ENCODE measurements at regions not wholly inside any gene's neighbourhood (a gene's known extent, or its start where the extent isn't known, plus 50 kb on each side); places are given as distances from the start of the nearest gene placed in this dataset.

DNA sequence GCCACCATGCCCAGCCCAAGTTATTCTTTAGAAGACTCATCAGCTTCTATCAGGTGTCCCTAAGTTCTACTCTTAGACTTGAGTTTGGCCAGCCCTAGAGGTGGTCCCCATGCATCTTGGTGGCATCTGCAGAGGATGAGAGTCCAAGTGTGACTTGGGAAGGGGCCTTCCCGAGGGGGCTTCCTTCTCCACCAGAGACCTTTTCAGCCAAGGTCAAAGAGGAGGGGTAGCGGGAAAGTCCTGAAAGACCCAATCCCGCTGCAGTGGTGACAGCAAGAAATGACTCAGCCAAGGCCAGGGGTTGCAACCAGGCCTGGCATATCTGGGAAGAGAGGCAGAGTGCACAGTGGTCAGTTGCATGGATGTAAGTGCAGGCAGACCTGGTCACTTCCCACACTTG is 61.7 kb upstream of the MGMT start:
- TF ChIP-seq, protein P1, sequence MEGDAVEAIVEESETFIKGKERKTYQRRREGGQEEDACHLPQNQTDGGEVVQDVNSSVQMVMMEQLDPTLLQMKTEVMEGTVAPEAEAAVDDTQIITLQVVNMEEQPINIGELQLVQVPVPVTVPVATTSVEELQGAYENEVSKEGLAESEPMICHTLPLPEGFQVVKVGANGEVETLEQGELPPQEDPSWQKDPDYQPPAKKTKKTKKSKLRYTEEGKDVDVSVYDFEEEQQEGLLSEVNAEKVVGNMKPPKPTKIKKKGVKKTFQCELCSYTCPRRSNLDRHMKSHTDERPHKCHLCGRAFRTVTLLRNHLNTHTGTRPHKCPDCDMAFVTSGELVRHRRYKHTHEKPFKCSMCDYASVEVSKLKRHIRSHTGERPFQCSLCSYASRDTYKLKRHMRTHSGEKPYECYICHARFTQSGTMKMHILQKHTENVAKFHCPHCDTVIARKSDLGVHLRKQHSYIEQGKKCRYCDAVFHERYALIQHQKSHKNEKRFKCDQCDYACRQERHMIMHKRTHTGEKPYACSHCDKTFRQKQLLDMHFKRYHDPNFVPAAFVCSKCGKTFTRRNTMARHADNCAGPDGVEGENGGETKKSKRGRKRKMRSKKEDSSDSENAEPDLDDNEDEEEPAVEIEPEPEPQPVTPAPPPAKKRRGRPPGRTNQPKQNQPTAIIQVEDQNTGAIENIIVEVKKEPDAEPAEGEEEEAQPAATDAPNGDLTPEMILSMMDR (IDR thresholded peaks at IDR 0.05; ENCODE audit: insufficient read depth, low read length), result no peak
- H3K4me3 ChIP-seq (ENCODE audit: low read depth, low read length), result no peak overlapping the region
- DNase-seq (ENCODE audit: low read depth), result no peak

DNA sequence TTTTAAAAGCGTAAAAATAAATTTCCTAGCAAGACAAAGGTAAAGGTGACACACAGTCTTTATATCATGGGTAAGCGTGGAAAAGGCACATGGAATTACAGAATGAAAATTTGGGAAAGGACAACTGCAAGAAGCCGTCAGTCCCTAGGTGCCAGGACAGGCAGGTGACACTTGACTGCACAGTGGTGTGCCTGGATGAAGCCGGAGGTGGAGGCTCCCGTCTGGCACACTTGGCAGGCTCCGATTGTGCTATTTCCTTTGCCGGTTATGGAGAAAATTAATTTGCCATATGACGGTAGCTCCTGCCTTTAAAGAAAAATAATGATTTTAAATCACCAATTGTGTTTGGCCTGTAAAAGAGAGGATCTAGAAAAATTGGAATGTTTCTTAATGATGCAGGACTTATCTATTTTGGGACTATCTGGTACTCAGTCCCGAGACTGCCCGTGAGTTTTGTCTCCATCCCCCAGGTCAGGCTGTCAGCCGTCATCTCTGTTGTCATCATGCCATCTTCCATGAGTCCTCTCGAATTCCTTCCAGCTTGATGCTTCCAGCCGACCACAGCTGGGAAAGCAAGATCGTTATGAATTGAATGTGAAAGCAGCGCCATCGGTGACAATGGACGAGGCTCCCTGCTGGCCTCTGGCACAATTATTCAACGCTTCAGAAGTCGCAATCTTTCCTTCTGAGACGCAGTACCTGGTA is 56.2 kb upstream of the MGMT start:
- DNase-seq (ENCODE audit: low read depth), result no peak
- no peak overlapping the region for H3K4me3 ChIP-seq (ENCODE audit: low read depth, low read length)
- TF ChIP-seq, protein P1 (IDR thresholded peaks at IDR 0.05; ENCODE audit: insufficient read depth, low read length), result no peak

GRCh38 chr10:129411393-129411705 is 55.7 kb upstream of the MGMT start:
- H3K4me3 ChIP-seq (ENCODE audit: low read depth, low read length), result no peak overlapping the region
- TF ChIP-seq, protein P1 (IDR thresholded peaks at IDR 0.05; ENCODE audit: insufficient read depth, low read length), result no peak
- no peak for DNase-seq (ENCODE audit: low read depth)

GRCh38 chr10:129411772-129412171 is 55.3 kb upstream of the MGMT start:
- no peak overlapping the region for H3K4me3 ChIP-seq (ENCODE audit: low read depth, low read length)
- TF ChIP-seq, protein P1 (IDR thresholded peaks at IDR 0.05; ENCODE audit: insufficient read depth, low read length), result no peak
- no peak for DNase-seq (ENCODE audit: low read depth)

DNA sequence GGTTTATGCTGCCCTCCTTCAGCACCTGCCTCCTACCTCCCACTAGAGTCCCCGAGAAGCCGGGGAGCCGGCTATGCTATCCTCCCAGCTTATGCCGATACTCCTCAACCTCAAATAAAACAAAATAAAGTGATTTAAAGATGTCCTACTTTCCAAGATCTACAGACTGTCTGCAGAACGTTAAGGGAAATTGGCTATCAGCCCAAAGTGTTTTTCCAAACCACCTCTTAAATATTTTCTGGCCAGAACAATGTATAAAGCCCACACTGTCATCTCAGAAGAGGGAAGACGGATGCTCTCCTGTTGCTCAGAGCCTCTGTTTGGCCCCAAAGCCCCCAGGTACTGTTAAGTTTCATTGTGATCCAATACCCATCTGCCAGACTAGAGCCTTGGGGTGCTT is 54.0 kb upstream of the MGMT start:
- no peak for DNase-seq (ENCODE audit: low read depth)
- H3K4me3 ChIP-seq (ENCODE audit: low read depth, low read length), result no peak overlapping the region
- TF ChIP-seq, protein P1 (IDR thresholded peaks at IDR 0.05; ENCODE audit: insufficient read depth, low read length), result no peak

DNA sequence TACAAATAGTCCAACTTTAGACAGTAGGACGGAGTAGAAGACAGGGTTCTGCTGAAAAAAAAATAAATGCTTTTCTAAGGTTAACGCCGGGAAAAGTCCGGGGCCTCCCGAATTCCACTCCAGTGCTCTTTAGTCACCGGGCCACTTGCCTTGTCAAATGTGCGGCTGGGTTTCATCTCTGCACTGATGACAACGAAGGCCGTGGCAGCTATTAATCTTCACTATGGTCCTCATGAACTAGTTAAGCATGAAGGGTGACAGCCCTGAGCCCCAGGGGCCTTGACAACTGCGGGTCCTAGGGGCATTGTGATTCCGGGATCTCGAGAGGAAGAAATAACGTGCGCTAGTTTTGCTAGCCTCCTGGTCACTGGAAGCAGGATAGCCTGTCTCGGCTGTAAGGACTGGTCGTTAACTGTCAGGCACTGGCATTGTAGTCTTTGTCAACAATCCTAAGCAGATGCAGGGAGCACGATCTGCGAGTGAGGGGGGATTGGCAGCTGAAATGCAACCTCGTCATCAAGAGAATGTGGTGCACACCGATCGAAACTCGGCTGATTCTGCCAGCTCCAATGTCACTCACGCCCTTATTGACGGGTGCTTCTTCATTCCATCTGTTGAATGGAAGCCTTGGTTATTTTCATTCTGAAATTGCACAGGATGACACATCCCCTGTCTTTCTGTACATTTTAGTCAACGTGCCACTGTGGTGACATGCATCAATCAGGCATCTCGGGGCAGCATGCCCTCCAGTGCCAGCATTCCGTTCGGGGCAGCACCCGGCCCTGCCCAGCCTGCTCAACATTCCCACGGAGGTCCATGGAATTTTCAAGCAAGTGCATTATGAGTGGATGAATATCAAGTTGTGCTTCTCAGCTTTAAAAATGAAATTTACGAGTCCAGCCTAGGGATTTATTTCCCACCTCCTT is 51.6 kb upstream of the MGMT start:
- TF ChIP-seq, protein P1 (IDR thresholded peaks at IDR 0.05; ENCODE audit: insufficient read depth, low read length), result no peak
- no peak for DNase-seq (ENCODE audit: low read depth)

More for the DNA sequence above, 51.6 kb upstream of the MGMT start:
- no peak overlapping the region for H3K4me3 ChIP-seq (ENCODE audit: low read depth, low read length)

All from fibroblast of the aortic adventitia (primary cell).